Astrocyte of the cerebellum (primary cell): ENCODE measurements at regions not wholly inside any gene's neighbourhood (a gene's known extent, or its start where the extent isn't known, plus 50 kb on each side); places are given as distances from the start of the nearest gene placed in this dataset.

Experiments
- DNase-seq: peaks from one replicate; pipeline ENCODE4 v3.0.0-alpha.2; 2011; ENCODE audit warnings: low read depth
- H3K4me3 ChIP-seq: 2 replicates; pipeline ENCODE4 v1.5.1; 2011; ENCODE audit warnings: mild to moderate bottlenecking, low read depth, low read length, moderate library complexity
- CTCF ChIP-seq: IDR thresholded peaks from 2 replicates; pipeline ENCODE4 v1.5.1; 2012; ENCODE audit warnings: low read length, low read depth, moderate library complexity, mild to moderate bottlenecking; ENCODE audit errors: missing control alignments
- in situ Hi-C: cut with HindIII; loops from 2 replicates; pipeline ENCODE4 v1.10.0; 2017; ENCODE audit warnings: low sequenced_read_pairs

GRCh38 chr2:49532702-49533101 is 378.4 kb upstream of the FSHR start:
- in situ Hi-C loops, result no loop called here
- DNase-seq, result no peak
- no peak for TF ChIP-seq CTCF
- no peak overlapping the region for H3K4me3 ChIP-seq

GRCh38 chr2:49515996-49516782 is 361.9 kb upstream of the FSHR start:
- no peak for DNase-seq
- no peak for TF ChIP-seq CTCF
- in situ Hi-C loops, result no loop called here
- H3K4me3 ChIP-seq, result no peak overlapping the region

- no peak for DNase-seq
- no peak for TF ChIP-seq CTCF
- in situ Hi-C loops, result no loop called here
- H3K4me3 ChIP-seq, result no peak overlapping the region
Measured at GRCh38 chr2:49514201-49514600, 359.9 kb upstream of the FSHR start.

- no peak overlapping the region for H3K4me3 ChIP-seq
- peak; percentile 20 for TF ChIP-seq CTCF
- in situ Hi-C loops, result no loop called here
- no peak for DNase-seq
Measured at GRCh38 chr2:49490710-49491109, 336.4 kb upstream of the FSHR start.

- no peak overlapping the region for H3K4me3 ChIP-seq
- TF ChIP-seq CTCF, result no peak
- no peak for DNase-seq
- in situ Hi-C loops, result no loop called here
Measured at GRCh38 chr2:49487139-49487538, 332.8 kb upstream of the FSHR start.

GRCh38 chr2:49480520-49480919 is 326.2 kb upstream of the FSHR start:
- in situ Hi-C loops, result no loop called here
- TF ChIP-seq CTCF, result no peak
- no peak for DNase-seq
- H3K4me3 ChIP-seq, result no peak overlapping the region
